ENCODE measurements at regions not wholly inside any gene's neighbourhood (a gene's known extent, or its start where the extent isn't known, plus 50 kb on each side); places are given as distances from the start of the nearest gene placed in this dataset.
"Not testable (repeated sequence)": the region's sequence is repeated elsewhere in the genome, so short reads cannot be mapped to it uniquely, and the experiment has no call there.

GRCh38 chr3:95511828-95512227 lies 1302.6 kb upstream of the EPHA6 start:
- no peak for DNase-seq

- DNase-seq: no peak
Observed at GRCh38 chr3:95514260-95514659, 1300.1 kb upstream of the EPHA6 start.

GRCh38 chr3:95521396-95521795 lies 1293.0 kb upstream of the EPHA6 start:
- no peak for DNase-seq

GRCh38 chr3:95522449-95522848 lies 1291.9 kb upstream of the EPHA6 start:
- DNase-seq: no peak

GRCh38 chr3:95539950-95540483 lies 1274.4 kb upstream of the EPHA6 start:
- DNase-seq: no peak

GRCh38 chr3:95565502-95565901 lies 1248.9 kb upstream of the EPHA6 start:
- no peak for DNase-seq

GRCh38 chr3:95567346-95567745 lies 1247.0 kb upstream of the EPHA6 start:
- no peak for DNase-seq

GRCh38 chr3:95586754-95587153 lies 1227.6 kb upstream of the EPHA6 start:
- no peak for DNase-seq

- DNase-seq: not testable (repeated sequence)
Observed at GRCh38 chr3:95587641-95588040, 1226.8 kb upstream of the EPHA6 start.

GRCh38 chr3:95588473-95588872 lies 1225.9 kb upstream of the EPHA6 start:
- no peak for DNase-seq

GRCh38 chr3:95595416-95596075 lies 1218.8 kb upstream of the EPHA6 start:
- DNase-seq: no peak

GRCh38 chr3:95607926-95608325 lies 1206.5 kb upstream of the EPHA6 start:
- no peak for DNase-seq

GRCh38 chr3:95609411-95609810 lies 1205.0 kb upstream of the EPHA6 start:
- DNase-seq: peak in 1 of 14 donors; percentile 79

GRCh38 chr3:95612611-95613010 lies 1201.8 kb upstream of the EPHA6 start:
- no peak for DNase-seq

GRCh38 chr3:95613993-95614392 lies 1200.4 kb upstream of the EPHA6 start:
- DNase-seq: no peak

GRCh38 chr3:95615592-95616310 lies 1198.6 kb upstream of the EPHA6 start:
- peak in 1 of 14 donors; percentile 43 for DNase-seq

GRCh38 chr3:95626107-95626506 lies 1188.3 kb upstream of the EPHA6 start:
- no peak for DNase-seq

- DNase-seq: no peak
Observed at GRCh38 chr3:95627293-95627692, 1187.1 kb upstream of the EPHA6 start.

- DNase-seq: no peak
Observed at GRCh38 chr3:95627697-95628096, 1186.7 kb upstream of the EPHA6 start.

GRCh38 chr3:95629802-95630201 lies 1184.6 kb upstream of the EPHA6 start:
- no peak for DNase-seq

GRCh38 chr3:95645291-95645690 lies 1169.1 kb upstream of the EPHA6 start:
- DNase-seq: no peak

GRCh38 chr3:95654570-95655362 lies 1159.6 kb upstream of the EPHA6 start:
- no peak for DNase-seq

- no peak for DNase-seq
Observed at GRCh38 chr3:95655363-95655986, 1158.9 kb upstream of the EPHA6 start.
